H1 (cell line): ENCODE measurements at regions not wholly inside any gene's neighbourhood (a gene's known extent, or its start where the extent isn't known, plus 50 kb on each side); places are given as distances from the start of the nearest gene placed in this dataset.

Source experiments
- CTCF ChIA-PET: fragments of 300-600 bp; sonication (Branson Sonifier 250); formaldehyde crosslinking; loops from one replicate; lab custom pipeline; 2021; ENCODE audit not compliant: partially characterized antibody; lab: Charles Lee
- POLR2A ChIA-PET: fragments of 300-600 bp; sonication (Branson Sonifier 250); formaldehyde crosslinking; loops from one replicate; lab custom pipeline; 2021; ENCODE audit warnings: inconsistent platforms; ENCODE audit not compliant: partially characterized antibody; lab: Charles Lee
- DNase-seq, 2 experiments: peaks; one replicate each; pipeline versions ENCODE4 v3.0.0 to v3.0.0-alpha.2; 2010 to 2022; ENCODE audit warnings: low spot score in 2 of 2, low read depth in 1 of 2, mixed read lengths in 1 of 2
- FAIRE-seq: peaks from 2 replicates; lab custom pipeline; 2011; peaks lifted over from hg19 to GRCh38; lab: Jason Lieb, UNC
- H2AFZ ChIP-seq: 2 replicates; pipeline ENCODE4 v1.8.1; 2012; ENCODE audit warnings: low read length, inconsistent platforms
- H2AK5ac ChIP-seq: 2 replicates; pipeline ENCODE4 v1.6.1; 2013; ENCODE audit warnings: low read depth, low read length
- H2BK120ac ChIP-seq: replicated peaks from 2 replicates; pipeline ENCODE3; 2013; ENCODE audit warnings: low read depth, low read length, inconsistent platforms
- H2BK12ac ChIP-seq: 2 replicates; pipeline ENCODE4 v1.6.1; 2013; ENCODE audit warnings: low read depth, low read length
- H2BK15ac ChIP-seq: 2 replicates; pipeline ENCODE4 v1.6.1; 2013; ENCODE audit warnings: low read length
- H2BK20ac ChIP-seq: 2 replicates; pipeline ENCODE4 v1.6.1; 2013; ENCODE audit warnings: low read length
- H2BK5ac ChIP-seq: 2 replicates; pipeline ENCODE4 v1.6.1; 2013; ENCODE audit warnings: low read depth, low read length
- H3K14ac ChIP-seq: 2 replicates; pipeline ENCODE4 v1.6.1; 2013; ENCODE audit warnings: inconsistent platforms; ENCODE audit not compliant: insufficient read length
- H3K18ac ChIP-seq: 2 replicates; pipeline ENCODE4 v1.6.1; 2013; ENCODE audit warnings: low read length; ENCODE audit errors: extremely low read depth
- H3K23ac ChIP-seq: 2 replicates; pipeline ENCODE4 v1.6.1; 2013; ENCODE audit warnings: inconsistent platforms; ENCODE audit not compliant: insufficient read length
- H3K23me2 ChIP-seq: 2 replicates; pipeline ENCODE4 v1.6.1; 2013; ENCODE audit warnings: low read depth, low read length
- H3K27ac ChIP-seq: 2 replicates; pipeline ENCODE4 v1.6.1; 2011; ENCODE audit warnings: low read depth, low read length, inconsistent platforms
- H3K27me3 ChIP-seq, 4 experiments: replicated peaks in 1 of 4; 1 replicate in 1 of 4; 2 replicates in 3 of 4; pipeline versions ENCODE4 v1.6.1 to v1.8.1; 2011 to 2013; ENCODE audit warnings: low read length in 3 of 4, mild to moderate bottlenecking in 3 of 4, inconsistent platforms in 2 of 4, mixed read lengths in 2 of 4, moderate library complexity in 1 of 4; ENCODE audit not compliant: control insufficient read depth in 3 of 4, insufficient read depth in 3 of 4; ENCODE audit errors: extremely low read depth in 1 of 4
- H3K36me3 ChIP-seq, 4 experiments: 2 replicates each; pipeline versions ENCODE4 v1.6.1 to v1.8.1; 2011 to 2013; ENCODE audit warnings: mild to moderate bottlenecking in 4 of 4, low read length in 3 of 4, moderate library complexity in 2 of 4, control low read depth in 1 of 4, inconsistent platforms in 1 of 4; ENCODE audit not compliant: insufficient read depth in 4 of 4, control insufficient read depth in 2 of 4
- H3K4ac ChIP-seq: replicated peaks from 2 replicates; pipeline ENCODE3; 2013; ENCODE audit warnings: low read length, low read depth, mixed read lengths, inconsistent platforms; ENCODE audit not compliant: insufficient read length
- H3K4me1 ChIP-seq, 4 experiments: replicated peaks in 1 of 4; 1 replicate in 1 of 4; 2 replicates in 3 of 4; pipeline versions ENCODE4 v1.6.1 to v1.8.1; 2011 to 2013; ENCODE audit warnings: low read length in 3 of 4, inconsistent platforms in 2 of 4, mixed read lengths in 1 of 4; ENCODE audit not compliant: insufficient read depth in 4 of 4, control insufficient read depth in 3 of 4
- H3K4me2 ChIP-seq, 2 experiments: 2 replicates each; pipeline versions ENCODE4 v1.6.1 to v1.8.1; 2011 to 2013; ENCODE audit warnings: low read depth in 2 of 2, low read length in 2 of 2, control low read depth in 1 of 2, inconsistent platforms in 1 of 2, mild to moderate bottlenecking in 1 of 2; ENCODE audit not compliant: insufficient read depth in 1 of 2
- H3K4me3 ChIP-seq, 4 experiments: fragments of 200-600, 300-600 bp in 1 of 4; sonication (generic), shearing (Covaris generic), sonication (Bioruptor Twin) in 1 of 4; 2 replicates each; pipeline versions ENCODE4 v1.5.1 to v1.8.1; 2011 to 2016; ENCODE audit warnings: low read length in 4 of 4, low read depth in 3 of 4, control low read depth in 2 of 4, inconsistent platforms in 2 of 4, mild to moderate bottlenecking in 2 of 4, mixed read lengths in 1 of 4, moderate library complexity in 1 of 4; ENCODE audit not compliant: insufficient read depth in 2 of 4; ENCODE audit errors: extremely low read depth in 1 of 4
- H3K56ac ChIP-seq: replicated peaks from 2 replicates; pipeline ENCODE3; 2013; ENCODE audit warnings: low read depth, mild to moderate bottlenecking, mixed read lengths, low read length, inconsistent platforms; ENCODE audit not compliant: insufficient read length
- H3K79me1 ChIP-seq: 2 replicates; pipeline ENCODE4 v1.6.1; 2013; ENCODE audit warnings: low read depth, low read length, control low read depth
- H3K79me2 ChIP-seq, 2 experiments: 2 replicates each; pipeline versions ENCODE4 v1.6.1 to v1.8.1; 2012 to 2013; ENCODE audit warnings: low read length in 2 of 2, mild to moderate bottlenecking in 2 of 2, inconsistent platforms in 1 of 2; ENCODE audit not compliant: insufficient read depth in 2 of 2, control insufficient read depth in 1 of 2
- H3K9ac ChIP-seq, 4 experiments: replicated peaks in 1 of 4; 1 replicate in 1 of 4; 2 replicates in 3 of 4; pipeline versions ENCODE4 v1.6.1 to v1.8.1; 2011 to 2013; ENCODE audit warnings: low read depth in 3 of 4, low read length in 3 of 4, control low read depth in 2 of 4, mild to moderate bottlenecking in 2 of 4, moderate library complexity in 2 of 4, inconsistent platforms in 1 of 4; ENCODE audit errors: extremely low read depth in 1 of 4
- H3K9me3 ChIP-seq, 2 experiments: 2 replicates each; pipeline versions ENCODE4 v1.6.1 to v1.8.1; 2012 to 2013; ENCODE audit warnings: mild to moderate bottlenecking in 2 of 2, moderate library complexity in 2 of 2, control low read depth in 1 of 2, inconsistent platforms in 1 of 2, low read depth in 1 of 2, low read length in 1 of 2, mixed read lengths in 1 of 2; ENCODE audit not compliant: insufficient read depth in 2 of 2
- H4K20me1 ChIP-seq, 2 experiments: replicated peaks in 1 of 2; 2 replicates each; pipeline versions ENCODE3 to v1.8.1; 2011 to 2013; ENCODE audit warnings: inconsistent platforms in 2 of 2, low read length in 2 of 2, mild to moderate bottlenecking in 1 of 2; ENCODE audit not compliant: insufficient read depth in 2 of 2, control insufficient read depth in 1 of 2
- H4K5ac ChIP-seq: 2 replicates; pipeline ENCODE4 v1.6.1; 2013; ENCODE audit warnings: low read length, low read depth, mixed read lengths, inconsistent platforms; ENCODE audit not compliant: insufficient read length
- H4K8ac ChIP-seq: 2 replicates; pipeline ENCODE4 v1.8.0; 2013; ENCODE audit warnings: mild to moderate bottlenecking, moderate library complexity, low read length, inconsistent platforms; ENCODE audit not compliant: insufficient read depth; ENCODE audit errors: extremely low read depth
- H4K91ac ChIP-seq: replicated peaks from 2 replicates; pipeline ENCODE3; 2013; ENCODE audit warnings: low read length, mixed read lengths, inconsistent platforms; ENCODE audit not compliant: insufficient read length
- JUN ChIP-seq: IDR thresholded peaks from 2 replicates; pipeline ENCODE4 v1.6.1; 2011; ENCODE audit warnings: low read depth, mild to moderate bottlenecking, improper control_type of control experiment, low read length
- JUND ChIP-seq: IDR thresholded peaks from 2 replicates; pipeline ENCODE4 v1.6.1; 2011; ENCODE audit warnings: mild to moderate bottlenecking, improper control_type of control experiment, low read length
- POLR2AphosphoS5 ChIP-seq: IDR thresholded peaks from 2 replicates; pipeline ENCODE4 v1.6.1; 2011; ENCODE audit warnings: low read depth, low read length
- SIRT6 ChIP-seq: IDR thresholded peaks from one replicate; pipeline ENCODE4 v1.7.1; 2012; ENCODE audit warnings: low read length, inconsistent platforms
- USF2 ChIP-seq: IDR thresholded peaks from 2 replicates; pipeline ENCODE4 v1.6.1; 2011; ENCODE audit warnings: low read length, improper control_type of control experiment
- ZNF274 ChIP-seq: IDR thresholded peaks from 2 replicates; pipeline ENCODE4 v1.7.0; 2012; ENCODE audit warnings: low read length, borderline replicate concordance; ENCODE audit errors: extremely low read depth

- Histone ChIP-seq H2BK20ac (no peak overlapping the region), H3K18ac (no peak overlapping the region), H3K36me3 (no peaks in the 10 kb centered on the region), H2AK5ac (no peak overlapping the region), H3K9me3 (no peaks in the 10 kb centered on the region), H3K4me1 (peaks cover 0 to 5% (median 0%) of the 10 kb centered on the region in 4 experiments; a peak in 1 of 7 replicates), H2AFZ (no peak overlapping the region), H2BK15ac (no peak overlapping the region), H2BK120ac (no peak overlapping the region), H3K4me2 (no peak overlapping the region), H3K4ac (no peak overlapping the region), H2BK12ac (no peak overlapping the region), H3K56ac (no peak overlapping the region), H3K79me2 (no peaks in the 10 kb centered on the region), H3K23ac (no peak overlapping the region), H3K14ac (no peak overlapping the region), H3K4me3 (no peak overlapping the region), H3K23me2 (no peaks in the 10 kb centered on the region), H2BK5ac (no peak overlapping the region), H3K27me3 (peaks cover 0 to 1% (median 0%) of the 10 kb centered on the region in 4 experiments; a peak in 1 of 7 replicates), H3K79me1 (no peaks in the 10 kb centered on the region), H4K5ac (no peak overlapping the region), H4K8ac (no peak overlapping the region), H3K9ac (no peak overlapping the region), H3K27ac (no peak overlapping the region), H4K20me1 (no peaks in the 10 kb centered on the region), H4K91ac (no peak overlapping the region)
- FAIRE-seq, result no peak
- POLR2A ChIA-PET, result no interaction called here
- TF ChIP-seq ZNF274 (no peak), USF2 (no peak), SIRT6 (no peak), JUN (no peak), POLR2AphosphoS5 (no peak), JUND (no peak)
- DNase-seq, result no peak
- CTCF ChIA-PET, result interaction anchor here (1.0 to 2.7 kb wide), 16 partner anchors 9 to 474 kb away, joined by 3 to 14 read pairs (median 3); no protein-coding TSS in a partner anchor
Observed at GRCh38 chr11:106276126-106276525, 198.7 kb downstream of the AASDHPPT start.
